ENCODE measurements at regions not wholly inside any gene's neighbourhood (a gene's known extent, or its start where the extent isn't known, plus 50 kb on each side); places are given as distances from the start of the nearest gene placed in this dataset.

DNA sequence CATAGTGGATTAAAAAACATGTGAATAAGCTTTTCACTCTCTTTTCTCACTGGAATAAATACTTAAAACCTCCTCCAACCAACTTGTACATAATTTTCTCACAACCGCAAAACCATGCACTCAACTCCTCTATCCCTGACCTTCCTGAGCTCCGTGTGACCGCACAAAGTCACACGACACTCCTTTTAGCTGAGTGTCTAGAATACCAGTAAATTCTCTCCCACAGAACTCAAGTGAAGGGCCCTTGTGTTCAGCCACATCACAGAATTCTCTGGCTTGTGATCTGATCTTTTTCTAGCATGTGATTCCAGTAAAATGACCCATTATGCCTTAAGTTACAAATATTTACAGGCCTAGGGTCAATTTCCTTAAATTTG is 91.2 kb upstream of the ARL4C start:
- no peak overlapping the region for H3K4me3 ChIP-seq (ENCODE audit: low read depth, low read length, poor library complexity, severe bottlenecking)
- H3K36me3 ChIP-seq (ENCODE audit: insufficient read depth, low read length): no peaks in the 10 kb centered on the region
- H3K79me2 ChIP-seq (ENCODE audit: insufficient read depth, low read length): no peaks in the 10 kb centered on the region
- H3F3A ChIP-seq (ENCODE audit: insufficient read depth, low read length): no peaks in the 10 kb centered on the region
- H3K9ac ChIP-seq (ENCODE audit: low read length): no peak overlapping the region
- no peaks in the 10 kb centered on the region for H3K27me3 ChIP-seq (ENCODE audit: insufficient read depth, low read length)
- no peak overlapping the region for H2AFZ ChIP-seq (ENCODE audit: low read length)
- no peaks in the 10 kb centered on the region for H4K20me1 ChIP-seq (ENCODE audit: insufficient read depth, low read length)
- H3K27ac ChIP-seq (ENCODE audit: low read depth, low read length, poor library complexity, severe bottlenecking): no peak overlapping the region
- H3K9me3 ChIP-seq (ENCODE audit: low read length): no peaks in the 10 kb centered on the region
- TF ChIP-seq, protein P1, sequence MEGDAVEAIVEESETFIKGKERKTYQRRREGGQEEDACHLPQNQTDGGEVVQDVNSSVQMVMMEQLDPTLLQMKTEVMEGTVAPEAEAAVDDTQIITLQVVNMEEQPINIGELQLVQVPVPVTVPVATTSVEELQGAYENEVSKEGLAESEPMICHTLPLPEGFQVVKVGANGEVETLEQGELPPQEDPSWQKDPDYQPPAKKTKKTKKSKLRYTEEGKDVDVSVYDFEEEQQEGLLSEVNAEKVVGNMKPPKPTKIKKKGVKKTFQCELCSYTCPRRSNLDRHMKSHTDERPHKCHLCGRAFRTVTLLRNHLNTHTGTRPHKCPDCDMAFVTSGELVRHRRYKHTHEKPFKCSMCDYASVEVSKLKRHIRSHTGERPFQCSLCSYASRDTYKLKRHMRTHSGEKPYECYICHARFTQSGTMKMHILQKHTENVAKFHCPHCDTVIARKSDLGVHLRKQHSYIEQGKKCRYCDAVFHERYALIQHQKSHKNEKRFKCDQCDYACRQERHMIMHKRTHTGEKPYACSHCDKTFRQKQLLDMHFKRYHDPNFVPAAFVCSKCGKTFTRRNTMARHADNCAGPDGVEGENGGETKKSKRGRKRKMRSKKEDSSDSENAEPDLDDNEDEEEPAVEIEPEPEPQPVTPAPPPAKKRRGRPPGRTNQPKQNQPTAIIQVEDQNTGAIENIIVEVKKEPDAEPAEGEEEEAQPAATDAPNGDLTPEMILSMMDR (IDR thresholded peaks at IDR 0.05; ENCODE audit: low read length): no peak
- no peak for TF ChIP-seq EZH2 (IDR thresholded peaks at IDR 0.05; ENCODE audit: borderline replicate concordance, low read length)
- H3K9me2 ChIP-seq (ENCODE audit: low read depth, low read length): no peaks in the 10 kb centered on the region
- H3K4me2 ChIP-seq (ENCODE audit: low read length): no peak overlapping the region
- H3K4me1 ChIP-seq (ENCODE audit: insufficient read depth, low read length, severe bottlenecking): no peaks in the 10 kb centered on the region

GRCh38 chr2:234587341-234588053 is 90.6 kb upstream of the ARL4C start:
- Histone ChIP-seq H3K36me3 (ENCODE audit: insufficient read depth, low read length) (no peaks in the 10 kb centered on the region), H3K9ac (ENCODE audit: low read length) (no peak overlapping the region), H3K4me2 (ENCODE audit: low read length) (no peak overlapping the region), H4K20me1 (ENCODE audit: insufficient read depth, low read length) (no peaks in the 10 kb centered on the region), H2AFZ (ENCODE audit: low read length) (no peak overlapping the region), H3K4me1 (ENCODE audit: insufficient read depth, low read length, severe bottlenecking) (no peaks in the 10 kb centered on the region), H3K27ac (ENCODE audit: low read depth, low read length, poor library complexity, severe bottlenecking) (no peak overlapping the region), H3K27me3 (ENCODE audit: insufficient read depth, low read length) (no peaks in the 10 kb centered on the region), H3K9me2 (ENCODE audit: low read depth, low read length) (no peaks in the 10 kb centered on the region), H3K4me3 (ENCODE audit: low read depth, low read length, poor library complexity, severe bottlenecking) (no peak overlapping the region), H3F3A (ENCODE audit: insufficient read depth, low read length) (no peaks in the 10 kb centered on the region), H3K9me3 (ENCODE audit: low read length) (no peaks in the 10 kb centered on the region), H3K79me2 (ENCODE audit: insufficient read depth, low read length) (no peaks in the 10 kb centered on the region)
- TF ChIP-seq, protein P1 (IDR thresholded peaks at IDR 0.05; ENCODE audit: low read length): no peak
- no peak for TF ChIP-seq EZH2 (IDR thresholded peaks at IDR 0.05; ENCODE audit: borderline replicate concordance, low read length)

- no peak overlapping the region for H3K9ac ChIP-seq (ENCODE audit: low read length)
- H3K36me3 ChIP-seq (ENCODE audit: insufficient read depth, low read length): no peaks in the 10 kb centered on the region
- no peaks in the 10 kb centered on the region for H3F3A ChIP-seq (ENCODE audit: insufficient read depth, low read length)
- H3K27ac ChIP-seq (ENCODE audit: low read depth, low read length, poor library complexity, severe bottlenecking): no peak overlapping the region
- no peaks in the 10 kb centered on the region for H3K79me2 ChIP-seq (ENCODE audit: insufficient read depth, low read length)
- no peaks in the 10 kb centered on the region for H3K4me1 ChIP-seq (ENCODE audit: insufficient read depth, low read length, severe bottlenecking)
- H3K9me2 ChIP-seq (ENCODE audit: low read depth, low read length): no peaks in the 10 kb centered on the region
- H3K9me3 ChIP-seq (ENCODE audit: low read length): no peaks in the 10 kb centered on the region
- H3K4me3 ChIP-seq (ENCODE audit: low read depth, low read length, poor library complexity, severe bottlenecking): no peak overlapping the region
- H3K4me2 ChIP-seq (ENCODE audit: low read length): no peak overlapping the region
- H4K20me1 ChIP-seq (ENCODE audit: insufficient read depth, low read length): no peaks in the 10 kb centered on the region
- H3K27me3 ChIP-seq (ENCODE audit: insufficient read depth, low read length): no peaks in the 10 kb centered on the region
- TF ChIP-seq, protein P1 (IDR thresholded peaks at IDR 0.05; ENCODE audit: low read length): no peak
- TF ChIP-seq EZH2 (IDR thresholded peaks at IDR 0.05; ENCODE audit: borderline replicate concordance, low read length): no peak
- H2AFZ ChIP-seq (ENCODE audit: low read length): no peak overlapping the region
Measured at GRCh38 chr2:234583331-234583730, 86.5 kb upstream of the ARL4C start.

All from OCI-LY1 (cell line).